Heart left ventricle (tissue), 13 donors: ENCODE measurements at regions not wholly inside any gene's neighbourhood (a gene's known extent, or its start where the extent isn't known, plus 50 kb on each side); places are given as distances from the start of the nearest gene placed in this dataset.

Experiments used
- CTCF ChIP-seq, 12 donors: fragments of 200-600 bp; sonication (generic) in 4 of 12; IDR thresholded peaks; one replicate each; pipeline versions ENCODE4 v1.5.0 to v1.8.0; 2018 to 2022; ENCODE audit warnings: antibody characterized with exemption in 12 of 12, mild to moderate bottlenecking in 5 of 12
- POLR2A ChIP-seq, 2 donors: fragments of 450-650 bp; IDR thresholded peaks; one replicate each; pipeline ENCODE4 v1.6.1; 2017; ENCODE audit warnings: antibody characterized with exemption in 2 of 2, mild to moderate bottlenecking in 2 of 2, moderate library complexity in 2 of 2
- donor health status: ischemic (EF 13 %, LVEDD 7.1; RV severe dilation, severe dysfunction).
- donor health status: DM: no; HTN: yes; CAD: no.
- donor health status: DM: no; HTN: no; CAD: no.
- donor health status: ischemic (EF 25% LVEDD 6.9; RV normal size, moderate dysfunction).
- donor health status: ischemic (EF 25% LVEDD 5.7; RV mildly dilated, moderate dysfunction).
- donor health status: ischemic (EF 35%, LVEDD 5.7; RV mildly dilated, moderate dysfunction).
- donor health status: nonischemic (EF 11% LVEDD 7.7; RV severe dilation, severe dysfunction).
- donor health status: DM: yes; HTN: yes; CAD: no.
- donor health status: PGD.
- donor health status: ischemic (EF 29% LVEDD 5.4; RV normal size, mild dysfunction).
- donor health status: nonischemic (EF 23%, LVEDD 6.1; RV moderate dilation, normal function).

DNA sequence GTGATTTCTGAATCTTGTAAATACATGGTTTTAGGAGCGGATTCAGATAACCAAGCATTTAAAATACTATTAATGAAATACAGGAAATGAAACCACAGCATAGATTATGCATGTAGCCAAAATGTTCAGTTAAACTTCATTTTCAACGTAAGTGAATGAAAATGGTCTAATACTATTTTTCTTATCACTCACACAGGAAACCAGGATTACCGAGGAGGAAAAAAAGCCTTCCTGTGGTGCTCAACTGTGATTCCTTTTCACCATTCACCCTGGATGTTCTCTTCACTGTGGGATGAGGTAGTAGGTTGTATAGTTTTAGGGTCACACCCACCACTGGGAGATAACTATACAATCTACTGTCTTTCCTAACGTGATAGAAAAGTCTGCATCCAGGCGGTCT is 83.4 kb upstream of the ZNF169 start:
- no peak for TF ChIP-seq CTCF (IDR thresholded peaks at IDR 0.05)
- no peak for TF ChIP-seq POLR2A (IDR thresholded peaks at IDR 0.05)
